Stimulated activated CD4-positive, alpha-beta T cell treated with anti-CD3 and anti-CD28 coated beads, Interleukin-2, amount 100 ng/mL, for 4 hours (primary cell): ENCODE measurements at regions not wholly inside any gene's neighbourhood (a gene's known extent, or its start where the extent isn't known, plus 50 kb on each side); places are given as distances from the start of the nearest gene placed in this dataset.
"Not testable (repeated sequence)": the region's sequence is repeated elsewhere in the genome, so short reads cannot be mapped to it uniquely, and the experiment has no call there.

Experiments
- DNase-seq: peaks from one replicate; pipeline ENCODE4 v3.0.0-alpha.2; 2020; ENCODE audit warnings: low read depth

DNA sequence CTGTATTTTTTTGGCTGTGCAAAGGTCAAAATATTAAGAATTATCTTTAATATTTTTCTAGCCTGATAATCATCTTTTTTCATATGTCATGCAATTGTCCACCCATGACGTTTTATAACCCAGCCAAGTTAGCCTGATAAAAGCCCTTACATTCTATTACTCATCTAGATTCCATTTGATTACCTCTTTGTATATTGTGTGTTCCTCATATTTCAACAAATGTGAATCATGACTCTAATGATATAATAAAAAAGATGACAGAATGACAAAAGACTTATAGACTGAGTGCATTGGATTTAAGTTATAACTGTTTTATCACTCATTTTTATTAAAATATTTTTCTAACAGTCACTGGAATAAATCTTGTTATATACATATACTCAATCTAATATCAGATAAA, 1560.0 kb upstream of the LRRTM3 start:
- DNase-seq, result no peak

DNA sequence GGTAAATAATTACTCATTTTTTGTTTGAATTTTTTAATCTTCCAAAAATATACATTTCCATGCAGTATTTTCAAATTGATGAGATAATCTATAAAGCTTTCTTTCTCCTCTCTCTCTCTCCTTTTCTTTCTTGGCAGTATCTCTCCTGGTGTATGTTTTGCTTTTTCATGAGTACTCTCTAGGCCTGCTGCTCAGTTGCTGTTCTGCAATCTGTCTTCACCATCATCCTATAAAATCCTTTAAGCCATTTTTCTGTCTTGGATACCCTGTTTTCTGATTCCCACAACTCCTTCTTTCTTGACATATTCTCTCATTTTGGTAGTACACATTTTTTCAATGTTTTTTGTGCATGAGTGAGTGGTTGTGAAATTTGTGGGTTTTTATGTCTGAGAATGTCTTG, 1558.1 kb upstream of the LRRTM3 start:
- DNase-seq, result no peak

DNA sequence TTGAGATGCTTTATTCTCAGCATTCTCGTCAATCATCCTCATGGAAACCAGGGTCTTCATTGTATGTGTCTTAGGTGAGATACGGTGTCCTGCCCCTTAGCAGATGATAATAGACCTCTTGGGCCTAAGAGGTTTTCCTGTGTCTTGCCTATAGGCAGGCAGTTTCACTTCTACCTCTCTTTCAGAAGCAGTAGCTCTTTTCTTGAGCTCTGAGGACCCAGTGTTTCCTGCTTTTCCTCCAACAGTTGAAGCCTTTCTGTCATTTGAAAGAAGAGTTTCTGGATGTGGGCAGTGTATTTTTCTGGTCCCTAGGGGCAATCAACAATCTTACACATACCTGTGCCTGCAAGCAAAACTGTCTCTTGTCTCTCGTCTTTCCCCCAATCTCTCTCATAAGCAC, 1550.3 kb upstream of the LRRTM3 start:
- no peak for DNase-seq

DNA sequence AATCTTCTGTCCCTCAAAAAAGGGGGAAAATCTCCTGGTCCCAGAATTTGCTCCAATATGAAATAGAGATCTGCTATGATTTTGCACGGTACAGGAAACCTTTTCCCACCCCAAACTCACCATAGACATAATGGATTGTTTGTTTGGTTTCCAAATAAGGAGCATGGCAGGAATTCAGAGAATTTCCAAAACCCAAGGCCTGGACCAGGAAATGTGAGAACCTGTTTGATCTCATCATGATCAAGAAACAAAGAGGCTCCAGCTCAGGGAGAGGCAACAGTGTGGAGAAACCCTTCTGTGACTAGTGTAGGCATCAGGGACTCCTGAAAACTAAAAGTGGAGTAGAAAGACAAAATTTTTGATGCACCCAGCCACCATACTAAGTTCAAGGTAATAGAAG, 1548.1 kb upstream of the LRRTM3 start:
- no peak for DNase-seq

DNA sequence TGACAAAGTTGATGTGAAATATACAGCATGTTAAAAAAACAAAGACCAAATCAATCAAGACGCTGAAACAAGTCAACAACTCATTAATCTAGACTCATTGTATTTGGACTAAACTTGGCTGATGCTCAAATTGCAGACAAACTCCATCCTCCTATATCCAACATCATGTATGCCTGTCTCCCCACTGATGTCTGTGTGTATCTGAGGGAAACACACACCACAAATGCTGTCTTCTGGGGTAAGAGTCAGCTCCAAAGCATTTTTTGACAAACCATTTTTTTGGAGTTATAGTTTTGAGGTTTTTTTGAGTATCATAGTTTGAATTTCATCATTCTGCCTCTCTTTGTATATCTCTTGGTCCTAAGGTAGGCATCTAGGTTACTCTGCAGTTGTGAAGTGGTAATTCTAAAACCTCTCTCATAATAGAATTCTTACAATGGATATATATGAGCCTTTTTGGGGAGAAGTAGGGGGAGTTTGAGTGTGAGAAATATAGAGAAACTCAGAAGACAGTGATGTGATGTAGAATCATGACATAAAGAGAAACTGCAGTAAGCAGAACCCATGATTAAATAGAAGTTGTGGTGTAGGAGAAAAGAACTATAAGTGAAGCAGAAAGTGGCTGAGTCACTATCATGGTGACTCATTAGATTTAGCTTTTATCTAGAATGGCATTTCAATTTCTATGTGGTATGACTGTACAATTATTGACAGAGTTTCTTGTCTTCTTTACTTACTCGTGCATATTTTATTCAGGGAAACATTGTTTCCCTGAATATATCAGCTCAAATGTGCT, 1531.1 kb upstream of the LRRTM3 start:
- DNase-seq, result no peak

DNA sequence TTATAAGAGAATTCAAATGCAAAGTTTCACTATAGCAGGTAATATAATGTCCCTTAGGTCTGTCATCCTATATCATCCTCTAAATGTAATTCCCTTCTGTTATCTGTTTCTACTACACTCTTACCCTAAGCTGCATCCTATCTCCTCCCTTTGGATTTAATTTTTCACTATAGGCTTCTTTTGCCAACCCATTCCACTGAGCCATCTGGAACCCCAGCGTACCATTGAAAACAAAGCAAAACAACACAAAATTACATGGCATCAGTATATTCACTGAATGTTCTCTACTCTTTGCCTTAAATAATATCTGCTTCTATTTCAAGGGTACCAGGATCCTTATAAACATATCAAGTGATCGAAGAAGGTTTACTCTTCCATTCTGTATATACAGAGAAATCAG, 1530.2 kb upstream of the LRRTM3 start:
- no peak for DNase-seq

DNA sequence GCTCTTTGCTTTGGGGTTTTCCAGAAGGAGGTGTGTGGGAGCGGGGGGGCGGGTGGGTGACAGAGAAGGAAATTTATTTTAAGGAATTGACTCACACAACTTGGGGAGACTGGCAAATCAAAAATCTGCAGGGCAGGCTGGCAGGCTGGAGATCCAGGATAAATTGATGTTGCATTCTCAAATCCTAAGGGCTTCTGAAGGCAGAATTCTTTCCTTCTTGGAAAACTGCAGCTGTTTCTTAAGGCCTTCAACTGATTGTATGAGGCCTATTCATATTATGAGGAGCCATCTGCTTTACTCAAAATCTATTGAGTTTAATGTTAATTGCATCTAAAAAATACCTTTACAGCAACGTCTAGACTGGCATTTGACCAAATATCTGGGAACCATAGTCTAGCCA, 1528.8 kb upstream of the LRRTM3 start:
- DNase-seq, result no peak

DNA sequence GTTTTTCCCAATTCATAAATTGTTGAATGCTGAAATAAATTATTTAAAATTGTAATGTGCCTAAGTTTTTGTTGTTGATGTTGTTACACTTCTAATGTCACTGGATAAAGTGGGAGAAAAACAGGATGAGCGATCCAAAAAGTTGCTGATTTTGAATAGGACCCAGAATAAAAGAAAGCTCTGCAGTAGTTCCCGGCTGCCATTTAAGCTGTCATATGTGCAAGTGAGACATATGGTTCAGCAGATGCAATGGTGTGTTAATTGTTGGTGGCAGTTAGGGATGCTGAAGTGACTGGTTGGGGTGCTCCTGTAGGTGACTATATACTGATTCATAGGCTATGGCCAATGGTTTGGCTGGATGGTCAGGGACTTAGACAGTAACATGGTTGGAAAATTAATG, 1517.4 kb upstream of the LRRTM3 start:
- DNase-seq, result no peak

DNA sequence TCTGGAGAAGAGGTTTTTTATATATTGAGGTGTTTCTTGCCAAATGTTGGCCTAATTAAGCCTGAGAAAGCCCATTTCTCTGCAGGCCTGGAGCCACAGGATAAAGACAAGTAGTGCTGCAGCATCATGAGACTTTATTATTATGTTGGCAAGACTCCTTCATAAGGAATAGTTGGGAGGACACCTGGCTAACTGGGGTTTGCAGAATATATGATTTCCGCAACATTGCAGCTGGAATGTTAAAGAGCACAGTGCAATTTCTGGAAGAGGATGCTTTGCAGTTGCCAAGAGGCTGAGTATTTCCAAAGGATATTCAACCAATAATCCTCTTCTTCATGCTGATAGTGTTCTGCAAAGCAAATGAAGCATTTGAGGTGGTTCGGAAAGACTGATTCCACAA, 1512.8 kb upstream of the LRRTM3 start:
- no peak for DNase-seq

DNA sequence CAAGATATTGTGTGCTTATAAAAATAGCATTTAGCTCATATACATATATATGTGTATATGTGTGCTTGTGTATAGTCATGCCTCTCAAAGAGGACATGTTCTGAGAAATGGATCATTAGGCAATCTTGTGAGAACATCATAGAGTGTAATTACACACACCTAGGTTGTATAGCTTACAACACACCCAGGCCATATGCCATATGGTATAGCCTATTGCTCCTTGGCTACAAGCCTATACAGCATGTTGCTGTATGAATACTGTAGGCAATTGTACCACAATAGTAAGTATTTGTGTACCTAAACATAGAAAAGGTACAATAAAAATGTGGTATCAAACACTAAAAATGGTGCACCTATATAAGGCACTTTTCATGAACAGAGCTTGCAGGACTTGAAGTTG, 1510.5 kb upstream of the LRRTM3 start:
- DNase-seq, result no peak

DNA sequence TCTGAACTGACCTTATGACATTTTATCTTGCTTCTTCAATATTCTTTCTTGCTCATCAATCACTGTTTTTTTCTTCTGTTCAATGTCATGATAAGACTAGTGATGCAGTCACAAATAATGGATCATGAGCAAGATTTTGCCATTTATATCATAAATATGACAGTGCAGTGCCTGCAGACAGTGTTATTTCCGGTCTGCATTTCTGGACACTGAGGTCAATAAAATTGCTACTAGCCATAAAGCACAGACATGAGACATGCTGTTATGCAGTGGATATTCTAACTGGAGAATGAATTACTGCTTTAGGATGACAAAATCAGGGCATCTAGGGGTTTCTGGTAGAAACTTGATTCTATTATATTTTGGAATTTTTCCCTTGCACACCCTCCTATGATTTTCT, 1509.7 kb upstream of the LRRTM3 start:
- no peak for DNase-seq

DNA sequence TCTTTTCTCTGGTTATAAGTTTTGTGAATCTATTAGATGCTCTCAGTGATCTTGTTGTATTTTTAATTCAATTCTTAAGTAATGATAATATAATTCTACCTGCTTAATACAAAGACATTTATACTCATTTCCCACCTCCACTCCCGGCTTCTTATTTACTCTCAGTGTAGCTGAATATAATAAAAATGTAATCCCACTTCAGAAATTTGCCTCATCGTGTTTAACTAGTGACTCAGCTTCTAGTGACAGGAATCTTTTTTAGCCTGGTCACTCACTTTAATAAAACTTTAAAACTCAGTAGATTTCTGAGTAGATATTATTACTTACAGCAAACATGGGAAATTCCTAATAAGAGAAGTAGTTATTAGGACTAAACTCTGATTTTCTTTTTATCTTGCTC, 1506.2 kb upstream of the LRRTM3 start:
- no peak for DNase-seq

DNA sequence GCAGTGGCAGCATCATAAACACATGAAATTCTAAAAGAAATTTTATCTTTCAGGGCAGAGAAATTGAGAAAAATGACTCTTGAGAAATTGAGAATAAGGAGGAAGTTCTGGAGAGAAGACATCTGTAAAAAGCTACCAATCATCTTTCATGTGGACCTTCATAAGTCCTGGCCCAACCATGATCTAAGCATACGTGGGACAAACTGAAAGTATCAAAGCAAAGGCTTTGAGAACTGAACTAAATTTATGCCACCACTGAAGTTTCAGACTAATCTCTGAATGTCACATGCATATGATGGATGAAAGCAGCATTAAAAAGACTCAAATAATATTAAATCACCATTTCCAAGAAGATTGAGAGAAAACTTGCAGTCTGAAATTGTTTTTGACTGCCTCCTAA, 1502.8 kb upstream of the LRRTM3 start:
- no peak for DNase-seq

DNA sequence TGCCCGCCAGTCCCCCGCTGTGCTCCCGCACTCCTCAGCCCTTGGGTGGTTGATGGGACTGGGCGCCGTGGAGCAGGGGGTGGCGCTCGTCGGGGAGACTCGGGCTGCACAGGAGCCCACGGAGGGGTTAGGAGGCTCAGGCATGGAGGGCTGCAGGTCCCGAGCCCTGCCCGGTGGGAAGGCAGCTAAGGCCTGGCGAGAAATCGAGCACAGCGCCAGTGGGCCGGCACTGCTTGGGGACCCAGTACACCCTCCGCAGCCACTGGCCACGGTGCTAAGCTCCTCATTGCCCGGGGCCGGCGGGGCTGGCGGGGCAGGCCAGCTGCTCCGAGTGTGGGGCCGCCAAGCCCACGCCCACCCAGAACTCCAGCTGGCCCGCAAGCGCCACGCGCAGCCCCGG, 1496.5 kb upstream of the LRRTM3 start:
- not testable (repeated sequence) for DNase-seq

DNA sequence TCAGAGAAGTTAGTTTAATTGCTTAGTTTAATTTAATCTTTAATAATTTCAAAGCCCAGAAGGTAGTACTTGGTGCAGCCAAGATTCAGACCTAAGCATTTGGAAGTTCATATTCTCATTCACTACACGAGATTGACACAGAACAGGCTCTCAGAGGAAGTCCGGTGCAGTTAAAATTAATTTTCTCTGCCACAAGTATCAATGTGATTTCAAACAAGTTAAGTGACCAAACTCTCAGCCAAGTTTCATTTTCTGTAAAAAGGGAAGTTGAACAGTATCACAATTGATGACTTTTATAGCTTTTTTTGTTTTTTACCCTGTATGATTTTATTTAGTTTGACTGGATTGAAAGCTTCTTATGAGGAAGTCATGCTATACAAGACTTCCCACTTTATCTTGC, 1494.9 kb upstream of the LRRTM3 start:
- DNase-seq, result no peak

DNA sequence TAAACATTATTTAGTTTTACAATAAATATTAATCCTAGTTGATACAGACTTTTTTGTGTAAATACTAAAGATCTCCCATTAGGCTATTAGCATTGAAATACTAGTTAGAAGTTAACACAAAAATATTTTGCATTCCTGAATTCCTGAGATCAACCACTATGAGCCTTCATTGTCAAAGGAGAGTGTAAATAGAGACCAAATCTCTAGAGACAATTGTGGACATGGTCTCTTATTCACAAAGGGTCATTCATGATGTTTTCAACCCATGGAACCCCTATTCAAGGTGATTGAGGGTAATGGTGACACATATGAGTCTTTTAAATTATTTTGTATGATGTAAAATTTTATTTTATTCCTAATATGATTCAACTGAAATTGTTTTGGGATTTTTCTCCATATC, 1454.8 kb upstream of the LRRTM3 start:
- no peak for DNase-seq

DNA sequence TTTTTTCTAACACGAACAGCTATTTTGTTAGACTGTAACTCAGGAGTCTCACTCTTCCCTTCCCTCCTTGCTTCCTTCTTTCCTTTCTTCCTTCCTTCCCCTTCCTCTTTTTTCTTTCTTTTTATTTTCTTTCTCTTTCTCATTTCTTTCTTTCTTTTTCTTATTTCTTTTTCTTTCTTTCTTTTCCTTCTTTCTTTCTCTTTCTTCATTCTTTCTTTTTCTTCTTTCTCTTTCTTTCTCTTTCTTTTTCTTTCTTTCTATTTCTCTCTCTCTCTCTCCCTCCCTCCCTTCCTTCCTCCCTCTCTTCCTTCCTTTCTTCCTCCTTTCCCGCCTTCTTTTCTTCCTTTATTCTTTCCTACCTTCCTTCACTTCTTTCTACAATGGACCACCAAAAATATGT, 1443.0 kb upstream of the LRRTM3 start:
- DNase-seq, result no peak

DNA sequence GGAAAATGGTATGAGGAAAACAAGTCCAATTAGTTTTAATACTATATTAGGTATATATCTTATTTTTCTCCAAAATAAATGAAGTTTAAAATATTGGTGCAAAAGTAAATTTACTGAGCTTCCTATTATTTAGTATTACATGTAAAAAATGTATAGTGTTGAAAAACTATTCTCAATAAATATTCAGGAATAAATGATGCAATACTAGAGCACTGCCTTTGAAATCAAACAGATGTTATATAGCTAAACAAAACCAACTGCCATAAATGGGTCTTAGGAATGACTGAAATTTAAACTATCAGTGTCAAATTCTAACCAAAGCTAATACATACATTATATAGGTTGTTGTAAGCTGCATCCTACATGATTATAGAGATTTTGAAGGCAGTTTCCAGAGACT, 1434.0 kb upstream of the LRRTM3 start:
- no peak for DNase-seq

DNA sequence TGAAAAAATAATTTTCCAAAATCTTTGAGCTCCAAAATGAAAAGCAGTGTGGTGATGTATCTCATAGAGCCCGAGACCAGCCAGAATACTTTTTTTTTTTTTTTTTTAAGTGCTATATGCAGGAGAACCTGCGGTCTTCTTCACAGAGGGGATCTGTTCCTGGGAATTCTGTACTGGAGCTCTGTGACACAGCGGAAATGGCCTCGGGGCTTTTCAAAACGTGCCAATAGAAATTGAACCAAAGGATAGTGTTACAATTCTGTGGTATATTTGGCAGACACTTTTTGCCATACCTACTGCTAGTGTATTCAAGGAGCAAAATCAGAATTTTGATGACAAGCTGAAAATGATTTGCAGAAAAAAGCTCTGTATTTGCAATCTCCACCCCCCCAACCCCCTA, 1429.3 kb upstream of the LRRTM3 start:
- no peak for DNase-seq

DNA sequence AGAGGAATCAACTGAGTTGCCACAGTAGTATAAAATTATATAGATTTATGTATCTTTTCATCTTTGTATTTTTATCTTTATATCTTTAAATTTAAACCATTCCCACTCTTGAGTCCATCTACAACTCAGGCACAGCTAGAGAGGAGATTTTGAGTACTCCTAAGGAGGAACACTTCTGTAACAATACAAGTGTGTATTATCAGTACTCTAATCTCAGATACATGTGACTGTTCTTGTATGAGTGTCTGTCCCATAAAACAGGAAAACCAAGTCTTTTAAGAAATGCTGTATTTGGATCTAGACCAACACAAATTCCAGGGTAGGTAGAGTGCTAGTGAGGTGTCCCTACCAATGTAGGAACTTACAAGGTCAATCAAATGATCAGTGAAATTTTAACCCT, 1428.0 kb upstream of the LRRTM3 start:
- DNase-seq, result no peak

DNA sequence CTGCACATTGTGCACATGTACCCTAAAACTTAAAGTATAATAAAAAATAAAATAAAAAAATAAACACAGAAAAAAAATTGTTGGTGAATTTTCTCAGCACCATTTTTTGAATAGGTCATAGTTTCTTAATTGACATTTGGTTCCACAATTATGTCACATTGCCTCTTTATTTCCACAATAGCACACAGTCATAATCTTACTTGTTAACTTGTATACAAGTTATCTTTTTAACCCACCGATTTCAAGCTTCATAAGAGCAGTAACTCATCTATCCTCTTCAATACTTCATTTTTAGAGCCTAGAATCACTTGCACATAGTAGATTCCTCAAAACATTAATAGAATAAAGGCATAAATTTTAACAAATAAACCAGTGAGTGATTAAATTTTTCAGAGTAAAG, 1425.1 kb upstream of the LRRTM3 start:
- DNase-seq, result no peak

DNA sequence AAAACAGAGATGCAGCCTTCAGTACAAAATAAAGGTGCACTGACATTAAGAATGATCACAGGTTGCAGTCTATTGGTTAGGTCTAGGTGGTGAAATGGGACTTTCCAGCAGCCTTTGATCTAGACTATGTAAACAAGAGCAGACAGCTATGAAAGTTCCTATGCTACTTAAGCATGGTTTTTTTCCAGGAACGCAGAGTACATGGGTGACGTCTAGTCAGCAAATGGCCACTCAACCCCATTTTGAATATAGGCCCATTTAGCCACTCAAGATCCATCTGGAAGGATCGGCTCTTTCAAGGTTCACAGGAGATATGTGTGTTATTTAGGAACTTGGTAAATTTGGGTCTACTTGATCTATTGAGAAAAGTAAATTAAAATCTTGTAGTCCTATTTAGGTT, 1424.6 kb upstream of the LRRTM3 start:
- DNase-seq, result no peak

DNA sequence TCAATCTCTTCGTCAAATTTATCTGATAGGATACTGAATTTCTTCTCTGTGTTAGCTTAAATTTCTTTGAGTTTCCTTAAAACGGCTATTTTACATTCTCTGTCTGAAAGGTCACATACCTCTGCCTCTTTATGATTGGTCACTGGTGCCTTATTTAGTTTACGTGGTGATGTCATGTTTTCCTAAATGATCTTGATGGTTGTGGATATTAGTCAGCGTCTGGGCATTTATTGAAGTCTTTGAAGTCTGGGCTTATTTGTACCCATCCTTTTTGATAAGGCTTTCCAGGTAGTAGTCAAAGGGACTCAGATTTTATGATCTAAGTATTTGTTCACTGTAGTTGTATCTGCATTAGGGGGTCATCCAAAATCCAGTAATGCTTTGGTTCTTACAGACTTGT, 1407.5 kb upstream of the LRRTM3 start:
- DNase-seq, result no peak

DNA sequence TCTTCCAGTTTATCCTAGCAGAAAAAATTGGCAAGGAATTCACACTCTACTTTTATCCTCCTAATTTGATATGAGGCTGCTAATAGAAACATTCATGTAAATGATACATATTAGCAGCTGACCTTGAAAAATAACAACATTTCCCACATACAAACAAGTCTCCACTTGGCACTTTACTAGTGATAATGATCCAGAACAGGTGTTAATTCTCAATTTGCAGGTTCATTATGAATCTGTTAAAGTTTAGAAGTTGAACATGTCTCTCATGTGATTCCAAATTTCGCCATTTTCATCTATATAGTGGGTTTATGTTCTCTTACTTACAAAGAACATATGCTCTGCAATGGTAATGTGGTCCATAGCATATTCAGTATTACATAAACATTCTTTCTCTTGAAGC, 1396.8 kb upstream of the LRRTM3 start:
- DNase-seq, result no peak

DNA sequence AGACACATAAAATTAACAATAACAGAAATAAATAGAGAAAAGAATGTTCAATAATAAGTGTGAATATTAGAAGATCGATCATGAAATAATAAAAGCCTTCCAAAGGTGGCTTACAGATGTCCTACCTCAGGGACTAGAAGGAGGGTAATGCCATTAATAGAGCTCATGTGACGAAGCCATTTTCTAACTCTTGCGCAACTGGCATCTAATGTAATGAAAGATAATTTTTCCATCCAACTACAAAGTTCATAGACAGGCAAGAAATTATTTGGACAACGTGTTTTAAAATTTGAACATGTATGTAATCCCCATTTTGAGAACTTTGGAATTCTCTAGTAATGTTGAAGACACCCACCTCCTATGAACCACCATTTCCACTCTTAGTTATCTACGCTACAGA, 1394.3 kb upstream of the LRRTM3 start:
- no peak for DNase-seq
